WTC11 (cell line): ENCODE measurements at regions not wholly inside any gene's neighbourhood (a gene's known extent, or its start where the extent isn't known, plus 50 kb on each side); places are given as distances from the start of the nearest gene placed in this dataset.

ENCODE experiments used
- ATAC-seq: fragments of 200-7000 bp; cut with Tn5 transposase; 2 replicates; pipeline ENCODE4 v1.10.0; 2021; ENCODE audit warnings: mild to moderate bottlenecking, moderate library complexity
- CTCF ChIA-PET: fragments of 300-600 bp; sonication (Branson Sonifier 250); formaldehyde crosslinking; loops from one replicate; lab custom pipeline; 2021; ENCODE audit warnings: antibody characterized with exemption; lab: Charles Lee
- POLR2A ChIA-PET: fragments of 350-600 bp; sonication (Branson Sonifier 250); formaldehyde crosslinking; loops from one replicate; lab custom pipeline; 2021; ENCODE audit warnings: antibody characterized with exemption; lab: Charles Lee
- DNase-seq: peaks from one replicate; pipeline ENCODE4 v3.0.0; 2021; ENCODE audit warnings: low spot score
- H3K27ac Mint-ChIP-seq: 2 replicates; pipeline ENCODE4 v1.8.0; 2021; ENCODE audit warnings: mixed read lengths
- H3K27me3 Mint-ChIP-seq: 2 replicates; pipeline ENCODE4 v1.8.0; 2021; ENCODE audit warnings: low read depth, mild to moderate bottlenecking, moderate library complexity, mixed read lengths
- H3K36me3 Mint-ChIP-seq: 2 replicates; pipeline ENCODE4 v1.8.0; 2021; ENCODE audit warnings: mixed read lengths
- H3K4me1 Mint-ChIP-seq: 2 replicates; pipeline ENCODE4 v1.8.0; 2022; ENCODE audit warnings: mixed read lengths
- H3K4me3 Mint-ChIP-seq: 2 replicates; pipeline ENCODE4 v1.8.0; 2021; ENCODE audit warnings: mild to moderate bottlenecking, moderate library complexity, mixed read lengths
- H3K9me3 Mint-ChIP-seq: 2 replicates; pipeline ENCODE4 v1.8.0; 2021; ENCODE audit warnings: mixed read lengths
- ARID4B ChIP-seq: sonication (generic); formaldehyde crosslinking; IDR thresholded peaks from 2 replicates; pipeline ENCODE4 v1.8.0; 2023; ENCODE audit warnings: missing genetic modification reagents, mild to moderate bottlenecking, borderline replicate concordance
- ATF2 ChIP-seq: sonication (generic); formaldehyde crosslinking; IDR thresholded peaks from 2 replicates; pipeline ENCODE4 v1.8.1; 2022; ENCODE audit warnings: low read depth, missing genetic modification reagents, borderline replicate concordance
- EMX1 ChIP-seq: fragments of 250-450 bp; sonication (Bioruptor Pico); IDR thresholded peaks from 2 replicates; pipeline ENCODE4 v1.8.0; 2021; ENCODE audit warnings: mild to moderate bottlenecking
- ESRRA ChIP-seq: sonication (generic); formaldehyde crosslinking; IDR thresholded peaks from 2 replicates; pipeline ENCODE4 v1.8.1; 2022; ENCODE audit warnings: mild to moderate bottlenecking, missing genetic modification reagents, borderline replicate concordance
- ETV6 ChIP-seq: sonication (generic); formaldehyde crosslinking; IDR thresholded peaks from 2 replicates; pipeline ENCODE4 v1.8.1; 2022; ENCODE audit warnings: mild to moderate bottlenecking, missing genetic modification reagents
- GTF2I ChIP-seq: fragments of 250-450 bp; sonication (Bioruptor Pico); conservative IDR thresholded peaks from 2 replicates; pipeline ENCODE4 v1.4.0; 2021; ENCODE audit warnings: mild to moderate bottlenecking
- MLX ChIP-seq: sonication (generic); formaldehyde crosslinking; IDR thresholded peaks from 2 replicates; pipeline ENCODE4 v1.8.1; 2023; ENCODE audit warnings: mild to moderate bottlenecking, missing genetic modification reagents, moderate library complexity
- MXD4 ChIP-seq: fragments of 250-450 bp; sonication (Bioruptor Pico); IDR thresholded peaks from 2 replicates; pipeline ENCODE4 v1.8.0; 2021; ENCODE audit warnings: mild to moderate bottlenecking, moderate library complexity, borderline replicate concordance
- NFATC4 ChIP-seq: fragments of 250-450 bp; sonication (Bioruptor Pico); IDR thresholded peaks from 2 replicates; pipeline ENCODE4 v1.9.0; 2021; ENCODE audit warnings: mild to moderate bottlenecking
- NFE2L1 ChIP-seq: sonication (generic); formaldehyde crosslinking; IDR thresholded peaks from 2 replicates; pipeline ENCODE4 v1.8.1; 2023; ENCODE audit warnings: missing genetic modification reagents
- NR3C1 ChIP-seq: sonication (generic); formaldehyde crosslinking; conservative IDR thresholded peaks from 2 replicates; pipeline ENCODE4 v1.8.1; 2023; ENCODE audit warnings: low read depth, mild to moderate bottlenecking, missing genetic modification reagents
- SOX15 ChIP-seq: fragments of 250-450 bp; sonication (Bioruptor Pico); IDR thresholded peaks from 2 replicates; pipeline ENCODE4 v1.9.0; 2021; ENCODE audit warnings: mild to moderate bottlenecking
- TEAD1 ChIP-seq: sonication (generic); formaldehyde crosslinking; IDR thresholded peaks from 2 replicates; pipeline ENCODE4 v1.8.0; 2022; ENCODE audit warnings: mild to moderate bottlenecking, missing genetic modification reagents
- TEAD4 ChIP-seq: sonication (generic); formaldehyde crosslinking; IDR thresholded peaks from 2 replicates; pipeline ENCODE4 v1.8.0; 2022; ENCODE audit warnings: mild to moderate bottlenecking, missing genetic modification reagents
- USF2 ChIP-seq: sonication (generic); formaldehyde crosslinking; IDR thresholded peaks from 2 replicates; pipeline ENCODE4 v1.8.1; 2023; ENCODE audit warnings: mild to moderate bottlenecking, missing genetic modification reagents, moderate library complexity
- ZNF138 ChIP-seq: sonication (generic); formaldehyde crosslinking; conservative IDR thresholded peaks from 2 replicates; pipeline ENCODE4 v1.8.1; 2022; ENCODE audit warnings: mild to moderate bottlenecking, moderate library complexity, missing genetic modification reagents
- ZNF317 ChIP-seq: sonication (generic); formaldehyde crosslinking; IDR thresholded peaks from 2 replicates; pipeline ENCODE4 v1.8.1; 2023; ENCODE audit warnings: low read depth, mild to moderate bottlenecking, moderate library complexity, missing genetic modification reagents, borderline replicate concordance
- ZSCAN18 ChIP-seq: fragments of 250-450 bp; sonication (Bioruptor Pico); IDR thresholded peaks from 2 replicates; pipeline ENCODE4 v2.1.2; 2022; ENCODE audit warnings: mild to moderate bottlenecking, moderate library complexity

GRCh38 chr1:236341298-236341697 lies 52.8 kb upstream of the EDARADD start:
- POLR2A ChIA-PET, result no interaction called here
- H3K27me3 Mint-ChIP-seq, result no peaks in the 10 kb centered on the region
- DNase-seq (no peak), ATAC-seq (no peak)
- 0 out of 2 replicates have a peak, but pooled peaks cover 2% of the 10 kb centered on the region for H3K9me3 Mint-ChIP-seq
- no peak overlapping the region for H3K27ac Mint-ChIP-seq
- no peak overlapping the region for H3K4me3 Mint-ChIP-seq
- H3K4me1 Mint-ChIP-seq, result peaks cover 13% of the 10 kb centered on the region
- H3K36me3 Mint-ChIP-seq, result no peaks in the 10 kb centered on the region
- CTCF ChIA-PET, result no interaction called here
- TF ChIP-seq ESRRA (CRISPR knock-in tag) (no peak), NR3C1 (CRISPR knock-in tag) (no peak), MXD4 (no peak), ZNF138 (CRISPR knock-in tag) (no peak), TEAD4 (no peak), ATF2 (no peak), NFE2L1 (CRISPR knock-in tag) (no peak), ETV6 (CRISPR knock-in tag) (no peak), ZNF317 (CRISPR knock-in tag) (no peak)

GRCh38 chr1:236338096-236338495 lies 56.0 kb upstream of the EDARADD start:
- TF ChIP-seq ZNF138 (CRISPR knock-in tag) (no peak), ZSCAN18 (CRISPR knock-in tag) (no peak), TEAD1 (CRISPR knock-in tag) (no peak), ATF2 (no peak), USF2 (CRISPR knock-in tag) (no peak), EMX1 (CRISPR knock-in tag) (no peak), NFATC4 (no peak), GTF2I (no peak), SOX15 (CRISPR knock-in tag) (no peak), ARID4B (CRISPR knock-in tag) (no peak), NFE2L1 (CRISPR knock-in tag) (no peak), MLX (CRISPR knock-in tag) (no peak)
- CTCF ChIA-PET, result no interaction called here

More at GRCh38 chr1:236338096-236338495, 56.0 kb upstream of the EDARADD start:
- H3K4me3 Mint-ChIP-seq, result no peak overlapping the region
- DNase-seq, result no peak
- POLR2A ChIA-PET, result no interaction called here
- H3K36me3 Mint-ChIP-seq, result no peaks in the 10 kb centered on the region
- H3K27me3 Mint-ChIP-seq, result no peaks in the 10 kb centered on the region
- no peak overlapping the region for H3K27ac Mint-ChIP-seq
- H3K9me3 Mint-ChIP-seq, result 0 out of 2 replicates have a peak, but pooled peaks cover 5% of the 10 kb centered on the region
- no peak for ATAC-seq
- peaks cover 8% of the 10 kb centered on the region for H3K4me1 Mint-ChIP-seq
